ENCODE measurements at regions not wholly inside any gene's neighbourhood (a gene's known extent, or its start where the extent isn't known, plus 50 kb on each side); places are given as distances from the start of the nearest gene placed in this dataset.
"Not testable (repeated sequence)": the region's sequence is repeated elsewhere in the genome, so short reads cannot be mapped to it uniquely, and the experiment has no call there.

DNA sequence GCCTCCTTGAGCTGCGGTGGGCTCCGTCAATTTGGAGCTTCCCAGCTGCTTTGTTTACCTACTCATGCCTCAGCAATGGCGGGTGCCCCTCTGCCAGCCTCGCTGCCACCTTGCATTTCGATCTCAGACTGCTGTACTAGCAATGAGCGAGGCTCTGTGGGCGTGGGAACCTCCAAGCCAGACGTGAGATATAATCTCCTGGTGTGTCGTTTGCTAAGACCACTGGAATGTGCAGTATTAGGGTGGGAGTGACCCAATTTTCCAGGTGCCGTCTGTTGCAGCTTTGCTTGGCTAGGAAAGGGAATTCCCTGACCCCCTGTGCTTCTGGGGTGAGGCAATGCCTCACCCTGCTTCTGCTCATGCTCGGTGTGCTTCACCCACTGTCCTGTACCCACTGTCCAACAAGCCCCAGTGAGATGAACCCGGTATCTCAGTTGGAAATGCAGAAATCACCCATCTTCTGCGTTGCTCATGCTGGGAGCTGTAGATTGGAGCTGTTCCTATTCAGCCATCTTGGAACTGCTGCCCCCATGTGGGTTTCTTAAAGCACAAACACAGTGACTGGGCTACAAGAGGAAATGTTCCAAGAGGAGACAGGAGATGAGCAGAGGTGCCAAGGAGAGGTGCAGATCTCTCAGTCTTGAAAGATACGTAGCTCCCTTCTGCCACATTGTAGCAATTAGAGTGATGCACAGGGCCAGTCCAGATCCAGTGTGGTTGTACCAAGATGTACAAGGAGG lies 193.0 kb upstream of the IGFBP7 start:
- TF ChIP-seq, protein P1, sequence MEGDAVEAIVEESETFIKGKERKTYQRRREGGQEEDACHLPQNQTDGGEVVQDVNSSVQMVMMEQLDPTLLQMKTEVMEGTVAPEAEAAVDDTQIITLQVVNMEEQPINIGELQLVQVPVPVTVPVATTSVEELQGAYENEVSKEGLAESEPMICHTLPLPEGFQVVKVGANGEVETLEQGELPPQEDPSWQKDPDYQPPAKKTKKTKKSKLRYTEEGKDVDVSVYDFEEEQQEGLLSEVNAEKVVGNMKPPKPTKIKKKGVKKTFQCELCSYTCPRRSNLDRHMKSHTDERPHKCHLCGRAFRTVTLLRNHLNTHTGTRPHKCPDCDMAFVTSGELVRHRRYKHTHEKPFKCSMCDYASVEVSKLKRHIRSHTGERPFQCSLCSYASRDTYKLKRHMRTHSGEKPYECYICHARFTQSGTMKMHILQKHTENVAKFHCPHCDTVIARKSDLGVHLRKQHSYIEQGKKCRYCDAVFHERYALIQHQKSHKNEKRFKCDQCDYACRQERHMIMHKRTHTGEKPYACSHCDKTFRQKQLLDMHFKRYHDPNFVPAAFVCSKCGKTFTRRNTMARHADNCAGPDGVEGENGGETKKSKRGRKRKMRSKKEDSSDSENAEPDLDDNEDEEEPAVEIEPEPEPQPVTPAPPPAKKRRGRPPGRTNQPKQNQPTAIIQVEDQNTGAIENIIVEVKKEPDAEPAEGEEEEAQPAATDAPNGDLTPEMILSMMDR (IDR thresholded peaks at IDR 0.05; ENCODE audit: control insufficient read depth, extremely low read depth, insufficient read depth) = no peak
- H3K4me3 ChIP-seq (ENCODE audit: low read depth, low read length) = no peak overlapping the region
- DNase-seq (ENCODE audit: low read depth) = no peak

GRCh38 chr4:57300300-57300699 lies 190.1 kb upstream of the IGFBP7 start:
- not testable (repeated sequence) for H3K4me3 ChIP-seq (ENCODE audit: low read depth, low read length); DNase-seq (ENCODE audit: low read depth)

GRCh38 chr4:57291911-57292310 lies 181.7 kb upstream of the IGFBP7 start:
- no peak for DNase-seq (ENCODE audit: low read depth)
- H3K4me3 ChIP-seq (ENCODE audit: low read depth, low read length) = no peak overlapping the region
- TF ChIP-seq, protein P1 (IDR thresholded peaks at IDR 0.05; ENCODE audit: control insufficient read depth, extremely low read depth, insufficient read depth) = no peak

- no peak overlapping the region for H3K4me3 ChIP-seq (ENCODE audit: low read depth, low read length)
- DNase-seq (ENCODE audit: low read depth) = no peak
- TF ChIP-seq, protein P1 (IDR thresholded peaks at IDR 0.05; ENCODE audit: control insufficient read depth, extremely low read depth, insufficient read depth) = no peak
Observed at GRCh38 chr4:57287687-57288604, 177.8 kb upstream of the IGFBP7 start.

- no peak for DNase-seq (ENCODE audit: low read depth)
- TF ChIP-seq, protein P1 (IDR thresholded peaks at IDR 0.05; ENCODE audit: control insufficient read depth, extremely low read depth, insufficient read depth) = no peak
- no peak overlapping the region for H3K4me3 ChIP-seq (ENCODE audit: low read depth, low read length)
Observed at GRCh38 chr4:57282933-57283310, 172.7 kb upstream of the IGFBP7 start.

DNA sequence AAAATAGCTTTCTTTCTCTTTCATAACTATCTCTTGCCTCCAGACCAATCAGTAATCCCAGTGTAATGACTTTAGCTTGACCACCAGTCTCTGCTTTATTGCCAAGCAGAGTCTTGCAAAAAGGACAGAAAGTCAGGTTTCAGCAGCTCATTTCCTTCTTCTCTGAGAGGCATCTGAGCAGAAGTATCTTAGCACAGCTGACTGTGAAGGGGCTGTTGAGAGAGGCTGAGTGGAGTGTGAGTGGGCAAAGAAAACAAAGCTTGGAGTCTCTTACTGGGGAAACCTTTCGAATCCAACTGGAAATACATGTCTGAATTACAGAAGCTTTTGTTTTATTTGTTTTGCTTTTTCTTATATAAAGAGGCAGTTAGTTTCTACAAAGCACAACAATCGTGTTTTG lies 170.3 kb upstream of the IGFBP7 start:
- no peak for DNase-seq (ENCODE audit: low read depth)
- TF ChIP-seq, protein P1 (IDR thresholded peaks at IDR 0.05; ENCODE audit: control insufficient read depth, extremely low read depth, insufficient read depth) = no peak
- no peak overlapping the region for H3K4me3 ChIP-seq (ENCODE audit: low read depth, low read length)

GRCh38 chr4:57278780-57279179 lies 168.6 kb upstream of the IGFBP7 start:
- DNase-seq (ENCODE audit: low read depth) = no peak
- TF ChIP-seq, protein P1 (IDR thresholded peaks at IDR 0.05; ENCODE audit: control insufficient read depth, extremely low read depth, insufficient read depth) = no peak
- H3K4me3 ChIP-seq (ENCODE audit: low read depth, low read length) = no peak overlapping the region

All from LNCaP clone FGC (cell line).